Testis (tissue), 2 donors: ENCODE measurements at regions not wholly inside any gene's neighbourhood (a gene's known extent, or its start where the extent isn't known, plus 50 kb on each side); places are given as distances from the start of the nearest gene placed in this dataset.

Source experiments
- DNase-seq: peaks from one replicate; pipeline ENCODE4 v3.0.0-alpha.2; 2019
- H3K27ac ChIP-seq, 2 donors: fragments of 200-600 bp; sonication (generic); one replicate each; pipeline ENCODE4 v1.5.1; 2019
- H3K27me3 ChIP-seq: fragments of 200-600 bp; sonication (generic); one replicate; pipeline ENCODE4 v1.5.1; 2019
- H3K36me3 ChIP-seq: fragments of 200-600 bp; sonication (generic); one replicate; pipeline ENCODE4 v1.5.1; 2017; ENCODE audit warnings: low read depth; ENCODE audit errors: missing control alignments
- H3K4me1 ChIP-seq: fragments of 200-600 bp; sonication (generic); one replicate; pipeline ENCODE4 v1.5.1; 2019
- H3K4me3 ChIP-seq, 2 donors: fragments of 200-600 bp; sonication (generic); one replicate each; pipeline ENCODE4 v1.5.1; 2017 to 2019
- H3K9me3 ChIP-seq: fragments of 200-600 bp; sonication (generic); one replicate; pipeline ENCODE4 v1.5.1; 2017
- POLR2A ChIP-seq: fragments of 450-650 bp; IDR thresholded peaks from one replicate; pipeline ENCODE4 v1.6.1; 2017; ENCODE audit warnings: antibody characterized with exemption, mild to moderate bottlenecking, moderate library complexity
- WGBS, 2 donors: methylation state at CpG; one replicate each; pipeline ENCODE4 v1.1.5; 2018; 5-methylcytosine and 5-hydroxymethylcytosine counted together
- intact Hi-C: fragments of 100-400 bp; cut with DNase I; formaldehyde crosslinking; loops from one replicate; pipeline ENCODE4 v1.15.1; 2023; ENCODE audit warnings: low total_unique reads
- TF ChIP-seq, protein P1 (sequence below), 3 experiments: fragments of 450-650 bp in 2 of 3; fragments of 200-600 bp in 1 of 3; sonication (generic) in 1 of 3; IDR thresholded peaks; one replicate each; pipeline ENCODE4 v1.5.1; 2016 to 2019; ENCODE audit warnings: antibody characterized with exemption in 3 of 3, mild to moderate bottlenecking in 2 of 3, moderate library complexity in 1 of 3

DNA sequence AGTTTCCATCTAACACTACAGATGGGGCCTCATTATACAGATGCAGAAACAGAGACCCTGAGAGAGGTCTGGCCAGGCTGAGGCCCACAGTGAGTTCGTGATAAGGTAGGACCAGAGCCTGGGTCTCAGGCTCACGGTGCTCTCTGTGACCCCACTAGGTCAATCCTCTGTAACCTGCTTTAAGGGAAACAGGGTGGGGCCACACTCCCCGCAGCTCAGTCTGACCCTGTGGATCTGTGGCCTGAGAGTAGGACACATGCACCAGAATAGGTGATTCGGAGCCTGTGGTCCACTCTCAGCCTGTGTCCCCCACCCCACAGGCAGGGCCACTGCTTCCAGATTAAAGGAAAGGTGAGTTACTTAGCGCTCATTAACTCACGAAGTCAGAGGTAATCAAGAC lies 137.8 kb upstream of the FAM20C start:
- Histone ChIP-seq H3K4me3 (no peak overlapping the region), H3K27me3 (no peaks in the 10 kb centered on the region), H3K27ac (no peak overlapping the region), H3K9me3 (no peaks in the 10 kb centered on the region), H3K4me1 (peaks cover 6% of the 10 kb centered on the region), H3K36me3 (no peaks in the 10 kb centered on the region)
- intact Hi-C loops: no loop called here
- TF ChIP-seq, protein P1, sequence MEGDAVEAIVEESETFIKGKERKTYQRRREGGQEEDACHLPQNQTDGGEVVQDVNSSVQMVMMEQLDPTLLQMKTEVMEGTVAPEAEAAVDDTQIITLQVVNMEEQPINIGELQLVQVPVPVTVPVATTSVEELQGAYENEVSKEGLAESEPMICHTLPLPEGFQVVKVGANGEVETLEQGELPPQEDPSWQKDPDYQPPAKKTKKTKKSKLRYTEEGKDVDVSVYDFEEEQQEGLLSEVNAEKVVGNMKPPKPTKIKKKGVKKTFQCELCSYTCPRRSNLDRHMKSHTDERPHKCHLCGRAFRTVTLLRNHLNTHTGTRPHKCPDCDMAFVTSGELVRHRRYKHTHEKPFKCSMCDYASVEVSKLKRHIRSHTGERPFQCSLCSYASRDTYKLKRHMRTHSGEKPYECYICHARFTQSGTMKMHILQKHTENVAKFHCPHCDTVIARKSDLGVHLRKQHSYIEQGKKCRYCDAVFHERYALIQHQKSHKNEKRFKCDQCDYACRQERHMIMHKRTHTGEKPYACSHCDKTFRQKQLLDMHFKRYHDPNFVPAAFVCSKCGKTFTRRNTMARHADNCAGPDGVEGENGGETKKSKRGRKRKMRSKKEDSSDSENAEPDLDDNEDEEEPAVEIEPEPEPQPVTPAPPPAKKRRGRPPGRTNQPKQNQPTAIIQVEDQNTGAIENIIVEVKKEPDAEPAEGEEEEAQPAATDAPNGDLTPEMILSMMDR (IDR thresholded peaks at IDR 0.05): no peak
- TF ChIP-seq POLR2A: no peak
- DNase-seq: no peak
- 93 to 94% methylated on average over 4 to 6 of the region's 6 CpGs for WGBS, 2 donors

DNA sequence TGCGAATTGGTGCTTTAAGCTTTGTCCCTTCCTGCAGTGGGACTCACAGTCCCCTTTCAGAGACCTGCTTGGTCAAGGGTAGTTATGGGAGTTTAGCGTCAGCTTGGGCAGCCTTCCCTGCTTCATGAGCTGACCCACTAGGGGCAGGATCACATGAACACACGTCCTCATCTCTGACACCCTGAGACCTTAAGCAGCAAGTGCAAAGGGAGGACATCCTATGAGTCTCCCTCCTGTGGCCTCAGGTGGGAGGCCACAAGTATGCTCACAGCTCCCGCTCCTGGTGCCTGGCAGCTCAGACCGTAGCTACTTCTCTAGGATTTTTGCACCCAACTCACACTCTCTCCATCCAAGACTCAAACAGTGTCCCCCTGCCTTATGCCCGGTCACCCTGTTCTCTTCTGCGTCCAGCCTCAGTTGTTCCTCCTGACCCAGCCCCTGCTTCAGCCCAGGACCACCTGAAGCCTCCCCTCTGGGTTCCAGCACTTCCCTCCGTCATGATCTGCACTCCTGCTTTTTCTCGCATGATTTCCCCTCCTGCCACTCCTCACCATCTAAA lies 136.6 kb upstream of the FAM20C start:
- H3K27ac ChIP-seq: no peak overlapping the region
- no peaks in the 10 kb centered on the region for H3K36me3 ChIP-seq
- H3K27me3 ChIP-seq: no peaks in the 10 kb centered on the region
- peaks cover 6% of the 10 kb centered on the region for H3K4me1 ChIP-seq
- H3K9me3 ChIP-seq: no peaks in the 10 kb centered on the region
- TF ChIP-seq, protein P1 (IDR thresholded peaks at IDR 0.05): no peak
- no peak for TF ChIP-seq POLR2A
- no peak overlapping the region for H3K4me3 ChIP-seq
- intact Hi-C loops: no loop called here
- 92 to 94% methylated on average over 9 of the region's 9 CpGs for WGBS, 2 donors
- DNase-seq: no peak

DNA sequence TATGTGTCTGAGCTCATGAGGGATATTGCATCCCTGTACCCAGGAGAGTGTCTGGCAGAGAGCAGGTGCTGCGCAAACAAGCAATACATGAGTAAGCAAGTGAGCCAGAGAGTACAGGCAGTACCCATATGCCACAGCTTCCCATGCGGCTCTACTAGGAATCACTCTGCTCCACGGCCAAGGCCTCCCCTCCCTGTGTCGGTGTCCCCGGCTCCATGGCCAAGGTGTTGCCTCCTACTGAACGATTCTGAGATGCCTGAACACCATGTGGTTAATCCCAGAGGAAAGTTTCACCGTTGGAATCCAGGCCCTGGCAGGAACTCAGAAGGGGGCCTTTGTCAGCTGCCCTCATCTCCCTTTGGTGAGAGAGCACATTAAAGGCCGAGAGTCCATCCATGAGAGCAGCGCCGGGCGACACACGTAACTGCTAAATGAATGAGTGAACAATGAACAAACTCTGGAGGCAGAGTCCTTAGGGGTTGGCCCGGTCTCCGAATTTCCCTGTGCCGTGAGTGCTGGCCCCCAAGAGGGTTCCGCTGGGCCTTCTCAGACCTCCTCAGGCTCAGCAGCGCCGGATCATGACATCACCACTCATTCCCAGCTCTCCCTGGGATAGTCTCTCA lies 136.0 kb upstream of the FAM20C start:
- intact Hi-C loops: no loop called here
- Histone ChIP-seq H3K36me3 (no peaks in the 10 kb centered on the region), H3K27ac (no peak overlapping the region), H3K4me3 (no peak overlapping the region), H3K27me3 (no peaks in the 10 kb centered on the region), H3K4me1 (peaks cover 6% of the 10 kb centered on the region), H3K9me3 (no peaks in the 10 kb centered on the region)
- TF ChIP-seq, protein P1 (IDR thresholded peaks at IDR 0.05): no peak
- TF ChIP-seq POLR2A: no peak
- no peak for DNase-seq
- 84 to 88% methylated on average over 7 to 18 of the region's 18 CpGs for WGBS, 2 donors

DNA sequence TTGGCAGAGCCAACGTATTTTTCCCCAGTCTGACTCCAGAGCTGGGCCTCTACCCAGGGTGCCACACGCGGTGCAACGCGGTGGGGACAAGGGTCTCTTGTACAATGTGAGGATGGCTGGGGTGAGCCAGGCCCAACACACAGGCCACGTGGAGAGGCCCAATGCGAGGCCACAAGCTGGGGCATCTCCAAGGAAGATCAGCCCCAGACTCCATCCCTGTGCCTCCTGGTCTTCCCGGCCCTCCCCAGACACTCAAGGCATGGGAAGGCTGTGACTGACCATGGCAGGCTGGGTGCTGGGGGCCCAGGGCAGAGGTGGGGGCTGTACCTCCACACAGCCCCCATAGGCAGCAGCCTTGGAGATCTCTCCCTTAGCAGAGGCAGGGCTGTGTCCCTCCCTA lies 135.3 kb upstream of the FAM20C start:
- Histone ChIP-seq H3K36me3 (no peaks in the 10 kb centered on the region), H3K27ac (no peak overlapping the region), H3K4me1 (peaks cover 6% of the 10 kb centered on the region), H3K4me3 (no peak overlapping the region), H3K27me3 (no peaks in the 10 kb centered on the region), H3K9me3 (no peaks in the 10 kb centered on the region)
- 86 to 100% methylated on average over 5 to 8 of the region's 8 CpGs for WGBS, 2 donors
- no peak for DNase-seq
- no peak for TF ChIP-seq POLR2A
- TF ChIP-seq, protein P1 (IDR thresholded peaks at IDR 0.05): no peak
- intact Hi-C loops: no loop called here
